ENCODE measurements at regions not wholly inside any gene's neighbourhood (a gene's known extent, or its start where the extent isn't known, plus 50 kb on each side); places are given as distances from the start of the nearest gene placed in this dataset.

- WGBS, 2 experiments (ENCODE audit: extremely low coverage in 1 of 2, insufficient coverage in 1 of 2, insufficient read length in 1 of 2, insufficient replicate concordance in 2 of 2, low coverage in 1 of 2, low lambda C conversion rate in 2 of 2, missing lambda C conversion rate in 1 of 2): 41% methylated on average over 3 of the region's 3 CpGs; no CpG with 5 or more reads in 1 of the 2 experiments
These were observed 1304.3 kb upstream of the DDX18 start for GRCh38 chr2:116510117-116510671.

More at GRCh38 chr2:116510117-116510671, 1304.3 kb upstream of the DDX18 start:
- Histone ChIP-seq H3K27me3 (replicated peaks in 1 of 4; ENCODE audit: control insufficient read depth in 3 of 4, extremely low read depth in 1 of 4, insufficient read depth in 3 of 4, low read length in 3 of 4) (no peaks in the 10 kb centered on the region), H2BK20ac (ENCODE audit: low read length) (no peak overlapping the region; the same call in 1 of the 2 replicates), H3K23ac (ENCODE audit: insufficient read length) (no peak overlapping the region), H3K27ac (ENCODE audit: low read depth, low read length) (no peak overlapping the region), H3K18ac (ENCODE audit: extremely low read depth, low read length) (no peak overlapping the region), H2BK5ac (ENCODE audit: low read depth, low read length) (no peak overlapping the region), H3K9ac (replicated peaks in 1 of 4; ENCODE audit: extremely low read depth in 1 of 4, low read depth in 3 of 4, low read length in 3 of 4) (no peak overlapping the region), H3K14ac (ENCODE audit: insufficient read length) (no peak overlapping the region), H2BK12ac (ENCODE audit: low read depth, low read length) (no peak overlapping the region), H3K9me3 (ENCODE audit: insufficient read depth in 2 of 2, low read depth in 1 of 2, low read length in 1 of 2) (no peaks in the 10 kb centered on the region), H4K91ac (replicated peaks; ENCODE audit: insufficient read length, low read length) (no peak overlapping the region), H3K4me2 (ENCODE audit: insufficient read depth in 1 of 2, low read depth in 2 of 2, low read length in 2 of 2) (no peak overlapping the region), H3K23me2 (ENCODE audit: low read depth, low read length) (no peaks in the 10 kb centered on the region), H4K5ac (ENCODE audit: insufficient read length, low read depth, low read length) (no peak overlapping the region), H3K4me1 (replicated peaks in 1 of 4; ENCODE audit: control insufficient read depth in 3 of 4, insufficient read depth in 4 of 4, low read length in 3 of 4) (no peaks in the 10 kb centered on the region), H3K4ac (replicated peaks; ENCODE audit: insufficient read length, low read depth, low read length) (no peak overlapping the region), H2BK15ac (ENCODE audit: low read length) (no peak overlapping the region), H2AFZ (ENCODE audit: low read length) (peak overlapping the region; percentile 96; the same call in 1 of the 2 replicates), H2BK120ac (replicated peaks; ENCODE audit: low read depth, low read length) (no peak overlapping the region), H4K20me1 (replicated peaks in 1 of 2; ENCODE audit: control insufficient read depth in 1 of 2, insufficient read depth in 2 of 2, low read length in 2 of 2) (no peaks in the 10 kb centered on the region), H3K4me3 (ENCODE audit: extremely low read depth in 1 of 4, insufficient read depth in 2 of 4, low read depth in 3 of 4, low read length in 4 of 4) (no peak overlapping the region), H3K36me3 (ENCODE audit: control insufficient read depth in 2 of 4, insufficient read depth in 4 of 4, low read length in 3 of 4) (no peaks in the 10 kb centered on the region), H4K8ac (ENCODE audit: extremely low read depth, insufficient read depth, low read length) (no peak overlapping the region), H2AK5ac (ENCODE audit: low read depth, low read length) (no peak overlapping the region), H3K79me1 (ENCODE audit: low read depth, low read length) (no peaks in the 10 kb centered on the region), H3K56ac (replicated peaks; ENCODE audit: insufficient read length, low read depth, low read length) (no peak overlapping the region), H3K79me2 (ENCODE audit: control insufficient read depth in 1 of 2, insufficient read depth in 2 of 2, low read length in 2 of 2) (no peaks in the 10 kb centered on the region)
- FAIRE-seq (peak; percentile 86), DNase-seq (ENCODE audit: low read depth in 1 of 2, low spot score in 2 of 2) (no peak)
- ChIA-PET CTCF (ENCODE audit: partially characterized antibody) (interaction anchor here (0.9 to 2.3 kb wide), 9 partner anchors 11 to 442 kb away, joined by 3 to 10 read pairs (median 4); no protein-coding TSS in a partner anchor), POLR2A (ENCODE audit: partially characterized antibody) (no interaction called here)
- TF ChIP-seq, protein P1, sequence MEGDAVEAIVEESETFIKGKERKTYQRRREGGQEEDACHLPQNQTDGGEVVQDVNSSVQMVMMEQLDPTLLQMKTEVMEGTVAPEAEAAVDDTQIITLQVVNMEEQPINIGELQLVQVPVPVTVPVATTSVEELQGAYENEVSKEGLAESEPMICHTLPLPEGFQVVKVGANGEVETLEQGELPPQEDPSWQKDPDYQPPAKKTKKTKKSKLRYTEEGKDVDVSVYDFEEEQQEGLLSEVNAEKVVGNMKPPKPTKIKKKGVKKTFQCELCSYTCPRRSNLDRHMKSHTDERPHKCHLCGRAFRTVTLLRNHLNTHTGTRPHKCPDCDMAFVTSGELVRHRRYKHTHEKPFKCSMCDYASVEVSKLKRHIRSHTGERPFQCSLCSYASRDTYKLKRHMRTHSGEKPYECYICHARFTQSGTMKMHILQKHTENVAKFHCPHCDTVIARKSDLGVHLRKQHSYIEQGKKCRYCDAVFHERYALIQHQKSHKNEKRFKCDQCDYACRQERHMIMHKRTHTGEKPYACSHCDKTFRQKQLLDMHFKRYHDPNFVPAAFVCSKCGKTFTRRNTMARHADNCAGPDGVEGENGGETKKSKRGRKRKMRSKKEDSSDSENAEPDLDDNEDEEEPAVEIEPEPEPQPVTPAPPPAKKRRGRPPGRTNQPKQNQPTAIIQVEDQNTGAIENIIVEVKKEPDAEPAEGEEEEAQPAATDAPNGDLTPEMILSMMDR (IDR thresholded peaks at IDR 0.05; ENCODE audit: control extremely low read depth in 1 of 3, insufficient read depth in 1 of 3, low read depth in 1 of 3, low read length in 3 of 3): peak in 2 of 3 experiments; percentile 47 to 73; a peak in 3 of 4 replicates
- TF ChIP-seq, protein P2, sequence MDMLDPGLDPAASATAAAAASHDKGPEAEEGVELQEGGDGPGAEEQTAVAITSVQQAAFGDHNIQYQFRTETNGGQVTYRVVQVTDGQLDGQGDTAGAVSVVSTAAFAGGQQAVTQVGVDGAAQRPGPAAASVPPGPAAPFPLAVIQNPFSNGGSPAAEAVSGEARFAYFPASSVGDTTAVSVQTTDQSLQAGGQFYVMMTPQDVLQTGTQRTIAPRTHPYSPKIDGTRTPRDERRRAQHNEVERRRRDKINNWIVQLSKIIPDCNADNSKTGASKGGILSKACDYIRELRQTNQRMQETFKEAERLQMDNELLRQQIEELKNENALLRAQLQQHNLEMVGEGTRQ (IDR thresholded peaks at IDR 0.05; ENCODE audit: low read length): no peak
- peak; percentile 78 to 81 for TF ChIP-seq RAD21 (IDR thresholded peaks at IDR 0.05 in 1 of 2, conservative IDR thresholded peaks at IDR 0.05 in 1 of 2; ENCODE audit: low read depth in 2 of 2, low read length in 2 of 2)

Data from H1 (cell line).